Muscle of arm (tissue), 1 donor: ENCODE measurements at regions not wholly inside any gene's neighbourhood (a gene's known extent, or its start where the extent isn't known, plus 50 kb on each side); places are given as distances from the start of the nearest gene placed in this dataset.

Source experiments
- DNase-seq: peaks from one replicate; pipeline ENCODE4 v3.0.0-alpha.2; 2013

DNA sequence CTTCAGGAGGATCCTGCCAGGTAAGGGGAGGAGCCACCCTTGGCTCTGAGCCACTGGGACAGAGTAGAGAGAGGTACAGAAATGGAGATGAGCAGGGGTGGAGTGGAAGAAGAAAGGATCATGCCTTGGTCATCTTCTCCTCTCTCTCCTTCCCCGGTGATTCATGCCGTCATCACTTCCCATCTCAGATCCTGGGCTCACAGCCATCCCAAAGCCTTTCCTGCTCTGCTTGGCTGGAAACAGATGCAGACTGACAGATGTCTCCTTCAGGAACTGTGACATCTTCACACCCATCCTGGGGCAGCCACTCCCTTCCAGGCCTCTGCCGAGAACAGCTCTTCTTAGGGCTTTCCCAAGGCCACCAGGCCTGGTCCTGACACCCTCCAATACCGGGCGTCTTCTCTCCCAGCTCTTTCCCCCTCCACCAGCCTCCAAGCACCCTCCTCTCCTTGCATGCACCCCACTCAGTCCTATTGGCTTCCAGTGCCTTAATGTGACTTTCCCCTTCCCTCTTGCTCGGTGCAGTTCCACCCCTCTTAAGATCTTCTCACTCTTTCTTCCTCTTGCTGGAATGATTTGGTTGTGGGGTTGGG, 58.3 kb upstream of the TNP1 start:
- DNase-seq: peak; percentile 63

DNA sequence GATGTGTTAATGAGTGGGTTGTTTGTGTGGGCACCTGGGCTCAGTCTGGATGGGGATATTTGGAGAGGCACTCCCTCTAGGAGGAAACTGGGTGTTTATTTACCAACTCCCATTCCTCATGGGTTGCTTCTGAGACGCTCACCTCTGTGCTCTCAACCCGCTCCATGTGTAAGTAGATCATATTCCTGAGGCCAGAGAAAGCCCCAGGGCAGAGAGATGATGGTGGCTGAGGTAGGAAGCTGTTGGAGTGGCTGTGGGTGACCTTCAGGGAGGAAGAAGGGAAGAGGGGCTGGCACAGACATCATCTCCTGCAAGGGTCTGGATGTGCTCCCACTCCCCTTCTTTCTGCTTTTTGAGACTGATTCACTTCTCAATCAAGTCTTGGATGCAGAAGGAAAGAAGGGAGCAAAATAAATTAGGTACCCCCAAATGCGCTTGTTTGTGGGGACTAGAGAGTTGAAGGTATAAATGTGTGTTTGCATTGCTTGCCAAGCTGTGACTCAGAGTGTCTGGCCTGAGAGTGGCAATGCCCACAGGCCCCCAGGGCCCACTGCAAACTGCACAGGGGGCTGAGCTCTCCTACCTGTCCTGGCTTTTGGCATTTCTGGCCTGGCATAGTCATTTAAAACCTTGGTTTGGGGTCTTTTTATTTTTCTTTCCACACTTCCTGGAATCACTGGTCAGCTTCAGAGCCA, 57.2 kb upstream of the TNP1 start:
- no peak for DNase-seq

DNA sequence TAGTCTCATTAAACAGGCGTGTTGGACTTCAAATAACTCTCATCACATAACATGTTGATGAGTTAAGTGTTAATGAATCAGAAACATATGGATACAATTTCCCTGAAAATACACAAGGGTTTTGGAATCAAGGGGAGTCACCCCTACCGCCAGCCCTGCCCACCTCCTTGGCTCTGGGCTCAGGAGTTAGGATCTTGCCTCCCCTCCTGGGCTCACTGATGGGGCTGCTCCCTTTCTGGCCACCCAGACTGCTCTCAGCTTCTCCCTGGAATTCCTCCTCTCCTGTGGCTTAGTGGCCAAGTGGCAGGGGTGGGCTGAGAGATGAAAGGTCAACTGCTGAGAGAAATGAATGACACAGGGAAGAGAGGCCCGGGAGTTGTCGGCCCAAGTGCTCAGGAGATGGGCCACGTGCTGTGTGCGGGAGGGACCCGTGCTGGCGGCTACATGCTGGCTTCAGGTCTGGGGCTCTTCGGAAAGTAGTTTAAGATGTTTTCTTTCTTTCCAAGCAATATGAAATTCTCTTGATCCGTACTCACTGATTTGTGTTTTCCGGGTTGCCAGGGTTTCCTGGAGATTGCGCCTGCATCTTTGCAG, 55.8 kb upstream of the TNP1 start:
- no peak for DNase-seq

GRCh38 chr2:216914491-216914890, 54.6 kb upstream of the TNP1 start:
- no peak for DNase-seq

- DNase-seq: no peak
Measured at GRCh38 chr2:216911886-216912285, 52.0 kb upstream of the TNP1 start.

DNA sequence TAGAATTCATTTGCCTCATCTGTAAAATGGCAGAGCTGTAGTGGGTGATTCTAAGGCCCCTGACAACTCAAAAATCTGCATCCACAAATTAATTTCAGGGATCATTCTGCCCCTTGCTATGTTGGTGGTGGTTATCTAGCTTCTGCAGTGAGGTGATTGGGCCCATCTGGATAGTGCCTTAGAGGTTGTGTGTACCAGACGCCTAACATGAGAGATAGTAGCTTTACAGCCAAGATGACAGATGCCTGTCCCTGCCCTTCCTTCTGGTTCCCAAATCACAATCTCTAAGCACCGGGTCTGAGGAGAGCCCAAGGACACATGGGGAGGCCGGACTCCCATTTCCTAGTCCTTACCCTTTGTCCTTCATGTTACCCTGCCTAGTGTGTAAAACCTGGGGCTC, 51.1 kb upstream of the TNP1 start:
- DNase-seq: no peak

DNA sequence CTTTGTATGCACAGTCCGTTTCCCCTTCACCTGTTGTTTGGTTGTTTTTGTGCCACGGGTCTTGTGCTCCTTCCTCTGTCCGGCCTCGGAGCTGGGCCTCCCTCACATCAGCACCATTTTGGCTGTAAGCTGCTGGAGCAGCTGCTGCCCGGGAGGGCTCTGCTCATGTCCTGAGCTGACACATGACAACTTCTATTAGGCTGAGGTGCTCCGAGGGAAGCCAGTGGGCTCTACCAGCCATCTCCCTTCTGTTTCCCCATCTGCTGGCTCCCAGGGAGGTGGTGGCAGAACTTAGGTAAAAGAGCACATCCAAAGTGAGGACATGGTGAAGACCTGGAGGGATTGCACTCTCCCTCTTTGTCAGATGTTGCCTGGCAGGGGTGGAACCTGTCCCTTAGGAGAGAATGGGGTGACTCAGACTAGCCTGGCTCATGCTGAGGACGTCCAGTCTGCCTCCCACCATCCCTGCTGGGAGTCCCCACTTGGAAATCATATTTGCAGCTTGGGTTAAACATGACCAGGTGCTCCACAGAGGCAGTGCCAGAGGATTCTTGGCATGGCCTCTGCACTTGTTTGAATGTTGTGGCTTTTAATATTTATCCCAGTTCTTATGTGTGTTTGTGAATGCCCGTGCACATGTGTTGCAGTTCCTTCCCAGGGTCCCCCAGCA, 49.8 kb upstream of the TNP1 start:
- DNase-seq: no peak
